ENCODE measurements at regions not wholly inside any gene's neighbourhood (a gene's known extent, or its start where the extent isn't known, plus 50 kb on each side); places are given as distances from the start of the nearest gene placed in this dataset.

DNA sequence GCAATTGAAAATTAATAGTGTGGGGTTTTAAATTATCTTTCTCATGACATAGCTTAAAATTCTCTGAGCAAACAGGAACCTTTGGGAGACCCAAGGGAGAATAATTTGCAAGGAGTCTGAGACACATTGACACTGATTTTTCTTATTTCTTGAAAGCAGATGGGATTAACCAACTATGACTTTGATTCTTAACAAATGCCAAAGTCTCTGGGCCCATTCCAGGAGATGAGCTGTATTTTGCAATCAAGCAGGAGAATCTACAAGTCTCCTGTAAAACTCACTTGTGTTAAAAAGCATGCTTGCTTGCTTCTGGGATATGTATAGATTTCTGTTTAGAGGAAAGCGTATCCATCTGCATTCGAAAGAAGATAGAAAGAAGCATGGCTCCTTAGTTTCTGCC is 71.3 kb upstream of the STT3B start:
- DNase-seq (ENCODE audit: low spot score), result no peak

GRCh38 chr3:31462050-31462569 is 70.6 kb upstream of the STT3B start:
- no peak for DNase-seq (ENCODE audit: low spot score)

GRCh38 chr3:31465999-31466398 is 66.7 kb upstream of the STT3B start:
- DNase-seq (ENCODE audit: low spot score), result no peak

DNA sequence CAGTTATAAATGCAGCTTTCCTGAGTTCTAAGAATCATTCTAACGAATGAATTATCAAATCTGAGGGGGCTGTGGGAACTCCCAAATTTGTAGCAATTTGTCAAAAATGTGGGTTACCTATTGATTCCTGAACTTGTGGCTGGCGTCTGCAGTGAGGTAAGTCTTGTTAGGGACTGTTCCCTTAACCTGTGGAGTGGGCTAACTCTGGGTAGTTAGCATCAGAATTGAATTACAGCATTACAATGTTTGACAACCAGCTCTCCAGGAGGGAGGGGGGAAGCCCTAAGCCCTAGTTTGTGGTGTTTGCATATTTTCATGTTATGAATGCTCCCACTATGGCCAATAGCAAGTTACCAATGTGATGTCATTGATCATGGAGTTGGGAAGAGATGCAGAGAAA is 65.9 kb upstream of the STT3B start:
- no peak for DNase-seq (ENCODE audit: low spot score)

GRCh38 chr3:31468433-31468832 is 64.3 kb upstream of the STT3B start:
- DNase-seq (ENCODE audit: low spot score), result no peak

GRCh38 chr3:31469385-31469784 is 63.3 kb upstream of the STT3B start:
- no peak for DNase-seq (ENCODE audit: low spot score)

GRCh38 chr3:31472479-31473390 is 60.0 kb upstream of the STT3B start:
- peak; percentile 8 for DNase-seq (ENCODE audit: low spot score)

DNA sequence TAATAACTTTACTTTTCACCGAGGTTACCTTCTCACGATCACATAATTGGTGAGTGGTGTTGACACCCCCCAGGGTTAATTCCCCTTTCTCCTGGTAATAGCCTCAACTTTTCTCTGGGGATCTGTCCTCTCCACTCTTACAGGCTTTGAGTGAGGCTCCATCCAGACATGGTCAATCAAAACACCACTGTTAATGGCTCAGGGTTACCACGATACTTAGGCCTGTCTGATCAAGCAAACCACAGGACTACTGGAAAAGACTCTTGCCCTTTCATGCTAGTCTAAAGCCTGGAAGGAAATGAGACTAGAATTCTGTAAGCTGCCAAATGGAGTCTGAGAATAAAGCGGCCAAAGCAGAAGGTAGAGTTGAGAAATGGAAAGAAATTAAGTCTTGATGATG is 56.5 kb upstream of the STT3B start:
- no peak for DNase-seq (ENCODE audit: low spot score)

- DNase-seq (ENCODE audit: low spot score), result no peak
These were observed 53.3 kb upstream of the STT3B start for GRCh38 chr3:31479431-31479830.

- DNase-seq (ENCODE audit: low spot score), result no peak
These were observed 51.0 kb upstream of the STT3B start for GRCh38 chr3:31481697-31482096.

DNA sequence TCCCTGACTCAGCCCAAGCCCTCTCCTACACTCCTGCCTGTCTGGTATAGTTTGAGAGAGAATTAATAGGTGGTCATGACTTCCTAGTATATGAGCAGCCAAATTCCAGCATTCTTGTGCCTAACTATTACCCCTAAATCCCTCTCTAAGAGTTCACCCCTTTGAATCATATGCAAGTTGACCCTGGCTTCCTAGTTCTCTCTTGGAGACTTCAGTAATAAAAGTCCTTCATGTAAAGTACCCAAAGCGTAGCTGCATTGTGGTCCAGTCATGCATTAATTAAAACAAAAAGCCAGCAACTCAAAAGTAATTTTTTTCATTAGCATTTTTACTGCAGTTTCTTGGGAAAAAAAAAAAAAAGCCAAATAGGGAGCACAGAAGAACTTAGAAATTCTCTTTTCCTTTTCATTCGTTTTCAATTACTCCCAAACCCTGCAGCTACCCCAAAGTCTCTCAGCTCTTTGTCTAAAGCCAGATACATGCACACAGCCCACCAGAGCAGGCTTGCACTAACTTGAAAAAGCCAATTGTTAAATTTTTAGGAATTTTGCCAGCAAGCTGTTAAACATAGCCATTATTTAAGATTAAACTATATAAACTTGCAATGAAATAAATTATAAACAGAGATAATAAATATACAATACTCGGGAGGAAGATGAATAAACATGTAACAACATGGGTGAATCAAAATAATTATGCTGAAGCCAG is 50.1 kb upstream of the STT3B start:
- no peak for DNase-seq (ENCODE audit: low spot score)

All from RKO (cell line).